ENCODE measurements at regions not wholly inside any gene's neighbourhood (a gene's known extent, or its start where the extent isn't known, plus 50 kb on each side); places are given as distances from the start of the nearest gene placed in this dataset.
A peak's percentile ranks its signal among the peaks of the same experiment; 100 is the strongest.

DNA sequence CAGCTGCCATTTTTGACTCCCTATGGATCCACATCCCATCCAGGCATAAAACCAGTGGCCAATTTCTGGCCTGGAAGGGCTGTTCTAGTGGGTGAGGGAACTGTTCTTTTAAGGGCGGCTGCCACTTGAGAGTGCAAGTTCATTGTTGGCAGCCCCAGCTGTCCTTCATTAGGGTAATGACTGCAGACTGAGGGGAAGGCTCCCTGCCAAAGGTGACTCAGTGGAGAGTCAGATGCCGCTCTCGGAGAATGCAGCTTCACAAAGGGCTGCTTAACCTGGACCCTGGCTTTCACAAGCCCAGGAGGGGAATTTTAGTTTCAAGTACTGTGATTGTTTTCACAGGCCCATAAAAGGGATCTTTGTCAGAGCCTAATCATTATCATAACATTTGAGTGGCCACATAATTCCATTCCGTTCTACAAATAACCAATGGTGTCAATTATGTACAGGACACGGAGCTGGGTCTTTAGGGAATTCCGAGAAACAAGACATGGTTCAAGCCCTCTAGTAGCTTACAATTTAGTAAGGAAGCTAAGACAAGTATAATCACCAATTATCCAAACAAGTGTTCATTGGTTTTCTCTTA, 235.7 kb downstream of the CDCA7 start:
- peak; percentile 81 for DNase-seq

DNA sequence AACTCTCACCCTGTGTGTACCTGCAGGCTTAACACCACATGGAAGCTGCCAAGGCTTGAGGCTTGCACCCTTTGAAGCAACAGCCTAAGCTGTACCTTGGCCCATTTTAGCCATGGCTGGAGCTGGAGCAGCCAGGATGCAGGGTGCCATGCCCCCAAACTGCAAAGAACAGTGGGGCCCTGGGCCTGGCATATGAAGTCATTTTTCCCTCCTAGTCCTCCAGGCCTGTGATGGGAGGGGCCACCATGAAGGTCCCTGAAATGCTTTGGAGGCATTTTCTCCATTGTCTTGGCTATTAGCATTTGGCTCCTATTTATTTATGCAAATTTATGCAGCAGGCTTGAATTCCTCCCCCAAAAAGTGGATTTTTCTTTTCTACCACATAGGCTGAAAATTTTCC, 238.4 kb downstream of the CDCA7 start:
- DNase-seq, result no peak

DNA sequence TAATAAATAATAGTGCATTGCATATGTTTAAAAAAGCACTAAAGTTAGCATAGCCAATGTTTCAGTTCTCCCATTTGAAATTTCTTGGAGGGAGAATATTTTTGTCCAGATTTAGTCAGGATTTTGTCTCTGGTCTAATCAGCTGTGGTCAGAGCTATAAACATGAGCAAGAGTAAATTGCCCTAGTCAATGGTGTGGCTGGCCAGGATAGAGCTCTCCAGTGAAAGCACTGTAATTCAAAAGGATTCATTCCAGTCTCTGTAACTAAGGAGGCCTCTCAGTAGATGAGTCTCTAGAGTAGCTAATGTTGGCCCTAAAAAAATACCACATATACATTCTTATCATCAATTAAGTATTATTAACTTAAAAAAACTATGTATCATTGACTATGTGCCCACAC, 241.6 kb downstream of the CDCA7 start:
- no peak for DNase-seq

DNA sequence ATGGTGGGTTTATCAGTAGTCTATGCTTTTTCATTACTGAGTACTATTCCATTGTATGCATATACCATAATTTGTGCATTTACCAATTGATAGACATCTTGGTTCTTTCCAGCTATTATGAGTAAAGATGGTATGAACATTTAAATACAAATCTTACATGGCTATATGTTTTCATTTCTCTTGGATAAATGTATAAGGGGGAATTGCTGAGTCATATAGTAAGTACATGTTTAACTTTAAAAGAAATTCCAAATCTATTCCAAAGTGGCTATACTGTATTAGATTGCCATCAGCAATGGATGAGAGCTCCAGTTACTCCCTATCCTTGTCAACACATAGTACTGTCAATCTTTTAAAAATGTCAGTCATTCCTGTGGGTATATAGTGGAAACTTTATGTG, 243.9 kb downstream of the CDCA7 start:
- DNase-seq, result no peak

DNA sequence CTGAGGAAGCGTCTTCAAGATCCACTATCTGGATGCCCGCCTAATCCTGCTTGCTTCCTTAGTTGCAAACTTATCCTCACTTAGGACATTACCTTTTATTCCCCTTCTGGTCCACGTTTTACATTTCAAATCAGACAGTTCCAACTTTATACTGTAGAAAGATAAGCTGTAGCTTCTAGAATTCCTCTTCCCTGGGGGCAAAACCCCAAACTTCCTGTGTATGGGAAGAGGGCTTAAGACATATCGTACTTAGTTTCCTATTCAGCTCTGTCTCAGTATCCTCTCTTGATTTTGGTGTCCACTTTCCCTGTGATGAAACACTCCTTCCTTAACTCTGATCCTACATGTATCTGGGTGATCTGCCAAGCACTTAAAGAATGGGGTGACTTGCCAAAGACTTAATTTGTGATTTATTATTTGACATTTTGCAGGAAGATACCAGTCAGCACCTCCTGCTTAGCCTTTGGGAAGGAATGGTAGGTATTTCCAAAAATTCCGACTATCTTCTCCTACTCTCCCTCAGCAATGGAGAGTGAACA, 245.2 kb downstream of the CDCA7 start:
- DNase-seq, result no peak

DNA sequence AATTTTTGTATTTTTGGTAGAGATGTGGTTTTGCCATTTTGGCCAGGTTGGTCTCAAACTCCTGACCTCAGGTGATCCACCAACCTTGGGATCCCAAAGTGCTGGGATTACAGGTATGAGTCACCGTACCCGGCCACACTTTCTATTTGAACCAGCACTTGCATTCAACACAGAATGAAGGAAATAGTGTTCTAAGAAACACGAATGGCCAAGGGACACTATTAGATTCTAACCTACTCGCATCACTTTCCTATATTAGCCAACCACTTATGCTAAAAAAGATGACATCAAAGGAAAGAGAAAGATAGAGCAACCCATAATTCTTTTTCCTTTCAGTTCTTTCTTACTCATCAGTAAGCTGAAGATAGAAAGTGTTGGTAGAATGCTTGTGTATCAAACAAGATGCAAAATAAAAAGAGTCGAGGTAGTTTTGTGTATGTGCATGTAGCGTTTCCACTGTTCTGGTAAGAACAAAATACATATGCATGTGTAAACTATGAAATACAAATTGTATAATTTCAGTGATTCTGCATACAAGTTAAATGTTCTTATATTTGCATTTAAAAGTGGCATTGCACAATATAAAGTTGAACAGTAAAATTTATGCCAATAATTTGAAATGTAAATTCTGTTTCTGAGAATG, 247.6 kb downstream of the CDCA7 start:
- DNase-seq, result no peak

GRCh38 chr2:173605994-173606393, 251.3 kb downstream of the CDCA7 start:
- no peak for DNase-seq

GRCh38 chr2:173606619-173607248, 252.1 kb downstream of the CDCA7 start:
- no peak for DNase-seq

DNA sequence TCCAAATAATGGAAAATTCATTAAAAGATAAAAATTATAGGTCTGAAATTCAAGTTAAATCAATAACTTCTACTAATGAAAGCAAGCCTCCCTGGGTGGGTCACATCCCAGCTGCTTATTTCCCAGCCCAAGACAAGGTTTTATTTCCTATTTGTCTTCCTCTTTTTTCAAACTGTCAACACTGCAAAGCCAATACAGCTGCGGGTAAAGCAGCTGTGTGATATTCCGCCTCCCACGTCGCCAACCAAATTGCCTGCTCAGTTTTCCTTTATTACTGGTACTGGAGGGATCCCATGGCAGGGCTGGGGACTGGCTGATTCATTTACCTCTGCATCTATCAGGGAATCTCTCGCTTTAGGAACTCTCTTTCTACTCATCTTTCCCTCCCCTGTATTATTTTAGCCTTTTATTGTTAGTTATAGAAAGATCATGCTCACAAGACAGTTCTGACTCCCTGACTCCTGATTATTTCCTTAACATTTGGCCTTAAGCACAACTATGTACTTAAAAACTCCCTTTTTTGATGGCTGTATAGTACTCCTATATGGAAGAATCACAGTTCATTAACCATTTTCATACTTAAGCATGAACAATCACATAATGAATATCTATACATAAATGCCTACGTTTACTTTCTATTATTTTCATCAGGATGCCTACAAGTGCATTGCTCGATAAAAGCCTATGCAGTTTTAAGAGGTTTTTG, 253.1 kb downstream of the CDCA7 start:
- DNase-seq, result peak; percentile 65

DNA sequence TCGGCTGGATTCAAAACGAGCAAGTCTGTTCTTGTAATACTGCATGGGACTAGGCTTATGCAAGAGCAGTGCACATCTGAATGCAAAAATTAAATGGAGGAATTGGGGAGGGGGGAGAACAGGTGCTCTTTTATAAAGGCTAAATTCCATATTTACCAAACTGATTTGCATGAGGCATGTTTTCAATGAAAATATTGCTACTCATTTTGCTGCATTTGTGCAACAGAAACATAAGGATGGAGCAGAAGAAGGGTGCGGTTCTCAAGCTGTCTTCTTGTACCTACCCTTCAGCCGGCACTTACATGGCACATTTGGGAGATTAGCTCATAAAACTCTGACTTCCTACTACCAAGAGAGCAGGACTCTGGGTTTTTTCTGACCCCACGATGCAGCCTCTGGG, 256.4 kb downstream of the CDCA7 start:
- no peak for DNase-seq

DNA sequence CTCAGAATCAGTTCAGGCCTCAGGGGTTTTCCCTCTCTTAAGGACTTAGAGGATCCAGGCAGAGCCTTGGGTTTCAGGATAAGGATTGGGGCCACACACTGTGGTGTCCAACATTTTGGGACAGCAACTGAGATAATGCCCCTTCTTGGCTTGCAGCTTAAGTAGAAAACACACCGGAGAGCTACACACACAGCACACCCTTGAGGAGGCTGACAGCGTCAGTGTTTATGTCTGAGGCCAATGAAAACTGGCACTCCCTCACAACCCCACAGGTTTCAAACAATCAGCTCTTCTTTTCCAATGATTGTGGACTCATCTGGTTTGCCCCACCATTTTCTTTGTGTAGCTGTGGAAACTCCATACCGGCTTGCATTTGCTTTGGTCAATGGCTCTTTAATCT, 257.7 kb downstream of the CDCA7 start:
- no peak for DNase-seq

DNA sequence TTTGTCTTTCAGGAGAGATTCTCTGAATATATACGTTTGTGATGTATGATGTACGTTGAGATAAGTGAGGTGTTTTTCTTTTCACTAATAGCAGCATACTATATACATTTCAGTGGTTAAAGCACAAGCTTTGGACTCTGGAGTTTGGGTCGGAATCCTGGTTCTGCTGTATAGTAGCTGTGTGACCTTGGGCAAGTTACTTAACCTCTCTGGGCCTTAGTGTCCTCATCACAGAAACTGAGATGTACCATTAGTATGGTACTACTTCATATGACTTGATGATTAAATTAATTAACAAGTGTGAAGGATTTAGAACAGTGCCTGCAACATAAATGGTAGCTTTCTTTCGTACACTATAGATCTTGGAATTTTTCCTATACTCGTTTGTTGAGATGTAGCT, 258.7 kb downstream of the CDCA7 start:
- DNase-seq, result no peak

GRCh38 chr2:173614265-173614930, 259.7 kb downstream of the CDCA7 start:
- no peak for DNase-seq

GRCh38 chr2:173623438-173624319, 269.0 kb downstream of the CDCA7 start:
- DNase-seq, result no peak

DNA sequence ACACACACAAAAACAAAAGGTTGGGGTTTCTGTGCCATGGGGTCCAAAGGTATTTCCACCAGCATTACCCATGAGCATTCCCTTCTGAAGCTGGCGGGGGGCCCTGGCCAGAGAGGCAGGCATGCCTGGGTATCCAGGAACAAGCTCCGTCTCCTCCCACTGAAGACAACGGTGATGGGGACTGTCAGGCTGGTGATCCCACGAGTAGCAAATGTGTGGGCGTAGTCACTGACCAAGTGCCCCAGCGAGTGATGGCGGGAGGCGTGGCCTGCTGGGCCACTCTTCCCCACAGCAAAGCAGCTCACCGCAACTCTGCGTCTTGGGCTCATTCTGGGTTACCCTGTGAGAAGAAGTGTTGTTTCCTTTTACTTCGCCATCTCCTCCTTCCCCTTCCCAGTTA, 270.6 kb downstream of the CDCA7 start:
- no peak for DNase-seq

- no peak for DNase-seq
These were observed 274.4 kb downstream of the CDCA7 start for GRCh38 chr2:173629076-173629475.

DNA sequence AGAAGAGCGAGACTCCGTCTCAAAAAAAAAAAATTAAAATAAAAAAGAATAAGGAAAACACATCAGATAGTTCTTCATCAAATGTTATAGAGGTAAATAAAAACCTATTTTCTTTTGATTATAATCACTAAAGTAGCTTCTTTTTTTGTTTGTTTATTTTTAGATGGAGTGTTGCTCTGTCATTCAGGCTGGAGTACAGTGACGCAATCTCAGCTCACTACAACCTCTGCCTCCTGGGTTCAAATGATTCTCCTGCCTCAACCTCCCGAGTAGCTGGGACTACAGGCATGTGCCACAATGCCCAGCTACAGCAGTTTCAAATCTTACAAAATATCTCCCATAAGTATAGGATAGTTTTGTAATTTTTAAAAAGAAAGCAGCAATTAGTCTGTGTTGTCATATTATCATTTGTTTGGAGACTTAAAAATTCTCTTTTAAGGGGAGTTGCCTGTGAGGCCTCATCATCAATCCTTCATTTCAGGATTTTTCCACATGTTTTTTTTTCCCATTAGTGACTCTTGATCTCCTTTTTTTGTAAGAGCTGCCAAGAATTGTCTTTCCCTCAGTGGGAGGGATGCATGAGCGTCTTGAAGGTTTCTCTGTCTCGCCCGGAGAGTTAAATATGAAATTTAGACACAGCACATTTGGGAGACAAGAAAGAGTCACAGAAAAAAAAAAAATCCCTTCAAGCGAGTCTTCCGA, 275.9 kb downstream of the CDCA7 start:
- no peak for DNase-seq

DNA sequence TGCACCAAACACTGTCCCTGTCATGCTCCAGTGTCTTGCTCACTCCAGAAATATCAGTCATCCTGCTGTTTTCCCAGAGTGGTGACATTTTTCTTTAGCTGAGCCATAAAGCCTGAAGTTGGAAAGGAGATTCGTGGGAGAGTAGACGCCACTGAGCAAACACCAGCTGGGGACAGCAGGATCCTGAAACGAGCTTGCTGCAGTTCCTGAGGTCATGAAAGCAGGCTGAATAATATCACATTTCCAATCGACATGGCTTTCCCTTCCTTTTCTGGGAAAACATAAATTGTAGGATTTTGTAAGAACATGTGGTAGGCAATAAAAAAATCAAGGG, 276.4 kb downstream of the CDCA7 start:
- peak; percentile 66 for DNase-seq

DNA sequence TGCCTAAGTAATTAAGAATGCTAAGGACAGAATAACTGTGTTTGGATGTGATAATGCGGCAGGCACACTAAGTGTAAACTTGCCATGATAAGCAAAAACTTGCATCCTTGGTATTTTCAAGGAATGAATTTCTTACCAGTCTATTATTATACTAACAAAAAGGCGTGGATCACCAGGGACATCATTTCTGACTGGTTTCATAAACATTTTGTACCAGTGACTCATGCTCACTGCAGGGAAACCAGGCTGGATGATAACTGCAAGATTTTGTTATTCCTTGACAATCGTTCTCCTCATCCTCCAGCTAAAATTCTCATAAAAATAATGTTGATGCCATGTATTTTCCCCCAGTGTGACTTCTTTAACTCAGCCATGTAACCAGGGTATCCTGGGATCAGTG, 289.5 kb downstream of the CDCA7 start:
- DNase-seq, result no peak

GRCh38 chr2:173647681-173648311, 293.1 kb downstream of the CDCA7 start:
- DNase-seq, result no peak

GRCh38 chr2:173648816-173649215, 294.1 kb downstream of the CDCA7 start:
- no peak for DNase-seq

All from right hindlimb (tissue), 1 donor.